ENCODE measurements at regions not wholly inside any gene's neighbourhood (a gene's known extent, or its start where the extent isn't known, plus 50 kb on each side); places are given as distances from the start of the nearest gene placed in this dataset.
A peak's percentile ranks its signal among the peaks of the same experiment; 100 is the strongest.
"Not testable (repeated sequence)": the region's sequence is repeated elsewhere in the genome, so short reads cannot be mapped to it uniquely, and the experiment has no call there.

GRCh38 chr13:30830638-30830965, 75.5 kb upstream of the MEDAG start:
- Histone ChIP-seq H3K27me3 (ENCODE audit: control insufficient read depth in 1 of 2, insufficient read depth in 2 of 2, low read length in 2 of 2) (no peaks in the 10 kb centered on the region), H3K4me1 (ENCODE audit: control insufficient read depth in 1 of 2, insufficient read depth in 2 of 2, low read length in 2 of 2) (peaks cover 17 to 24% of the 10 kb centered on the region in 2 donors), H3K4me3 (ENCODE audit: low read depth in 1 of 2, low read length in 2 of 2) (no peak overlapping the region), H3K9me3 (ENCODE audit: control insufficient read depth in 1 of 2, low read length in 2 of 2) (no peaks in the 10 kb centered on the region), H3K36me3 (ENCODE audit: control insufficient read depth in 1 of 2, insufficient read depth in 2 of 2, low read length in 2 of 2) (no peaks in the 10 kb centered on the region), H3K9ac (ENCODE audit: low read depth in 1 of 2, low read length in 2 of 2) (no peak overlapping the region), H3K27ac (ENCODE audit: low read depth, low read length) (no peak overlapping the region)

- H3K27ac ChIP-seq (ENCODE audit: low read depth, low read length) = no peak overlapping the region
- no peaks in the 10 kb centered on the region for H3K36me3 ChIP-seq (ENCODE audit: control insufficient read depth in 1 of 2, insufficient read depth in 2 of 2, low read length in 2 of 2)
- H3K9ac ChIP-seq (ENCODE audit: low read depth in 1 of 2, low read length in 2 of 2) = peak overlapping the region in 1 of 2 donors; percentile 22
- peaks cover 24 to 30% of the 10 kb centered on the region in 2 donors for H3K4me1 ChIP-seq (ENCODE audit: control insufficient read depth in 1 of 2, insufficient read depth in 2 of 2, low read length in 2 of 2)
- H3K9me3 ChIP-seq (ENCODE audit: control insufficient read depth in 1 of 2, low read length in 2 of 2) = no peaks in the 10 kb centered on the region
- no peak overlapping the region for H3K4me3 ChIP-seq (ENCODE audit: low read depth in 1 of 2, low read length in 2 of 2)
- H3K27me3 ChIP-seq (ENCODE audit: control insufficient read depth in 1 of 2, insufficient read depth in 2 of 2, low read length in 2 of 2) = no peaks in the 10 kb centered on the region
Observed at GRCh38 chr13:30831515-30831914, 74.6 kb upstream of the MEDAG start.

GRCh38 chr13:30832377-30832776, 73.7 kb upstream of the MEDAG start:
- Histone ChIP-seq H3K36me3 (ENCODE audit: control insufficient read depth in 1 of 2, insufficient read depth in 2 of 2, low read length in 2 of 2) (no peaks in the 10 kb centered on the region), H3K27ac (ENCODE audit: low read depth, low read length) (no peak overlapping the region), H3K4me3 (ENCODE audit: low read depth in 1 of 2, low read length in 2 of 2) (no peak overlapping the region), H3K27me3 (ENCODE audit: control insufficient read depth in 1 of 2, insufficient read depth in 2 of 2, low read length in 2 of 2) (no peaks in the 10 kb centered on the region), H3K9me3 (ENCODE audit: control insufficient read depth in 1 of 2, low read length in 2 of 2) (no peaks in the 10 kb centered on the region), H3K9ac (ENCODE audit: low read depth in 1 of 2, low read length in 2 of 2) (peak overlapping the region; percentile 22 to 36), H3K4me1 (ENCODE audit: control insufficient read depth in 1 of 2, insufficient read depth in 2 of 2, low read length in 2 of 2) (peaks cover 24 to 30% of the 10 kb centered on the region in 2 donors)

- H3K27me3 ChIP-seq (ENCODE audit: control insufficient read depth in 1 of 2, insufficient read depth in 2 of 2, low read length in 2 of 2) = no peaks in the 10 kb centered on the region
- no peaks in the 10 kb centered on the region for H3K9me3 ChIP-seq (ENCODE audit: control insufficient read depth in 1 of 2, low read length in 2 of 2)
- H3K9ac ChIP-seq (ENCODE audit: low read depth in 1 of 2, low read length in 2 of 2) = peak overlapping the region in 1 of 2 donors; percentile 53
- H3K4me3 ChIP-seq (ENCODE audit: low read depth in 1 of 2, low read length in 2 of 2) = peak overlapping the region in 1 of 2 donors; percentile 35
- H3K4me1 ChIP-seq (ENCODE audit: control insufficient read depth in 1 of 2, insufficient read depth in 2 of 2, low read length in 2 of 2) = peaks cover 24 to 30% of the 10 kb centered on the region in 2 donors
- H3K27ac ChIP-seq (ENCODE audit: low read depth, low read length) = no peak overlapping the region
- no peaks in the 10 kb centered on the region for H3K36me3 ChIP-seq (ENCODE audit: control insufficient read depth in 1 of 2, insufficient read depth in 2 of 2, low read length in 2 of 2)
Observed at GRCh38 chr13:30832845-30833332, 73.2 kb upstream of the MEDAG start.

- Histone ChIP-seq H3K9ac (ENCODE audit: low read depth in 1 of 2, low read length in 2 of 2) (no peak overlapping the region), H3K9me3 (ENCODE audit: control insufficient read depth in 1 of 2, low read length in 2 of 2) (no peaks in the 10 kb centered on the region), H3K4me1 (ENCODE audit: control insufficient read depth in 1 of 2, insufficient read depth in 2 of 2, low read length in 2 of 2) (peaks cover 24 to 30% of the 10 kb centered on the region in 2 donors), H3K36me3 (ENCODE audit: control insufficient read depth in 1 of 2, insufficient read depth in 2 of 2, low read length in 2 of 2) (no peaks in the 10 kb centered on the region), H3K27me3 (ENCODE audit: control insufficient read depth in 1 of 2, insufficient read depth in 2 of 2, low read length in 2 of 2) (no peaks in the 10 kb centered on the region), H3K4me3 (ENCODE audit: low read depth in 1 of 2, low read length in 2 of 2) (no peak overlapping the region), H3K27ac (ENCODE audit: low read depth, low read length) (no peak overlapping the region)
Observed at GRCh38 chr13:30835442-30835841, 70.6 kb upstream of the MEDAG start.

- H3K9me3 ChIP-seq (ENCODE audit: control insufficient read depth in 1 of 2, low read length in 2 of 2) = no peaks in the 10 kb centered on the region
- H3K4me1 ChIP-seq (ENCODE audit: control insufficient read depth in 1 of 2, insufficient read depth in 2 of 2, low read length in 2 of 2) = peaks cover 16 to 20% of the 10 kb centered on the region in 2 donors
- no peak overlapping the region for H3K4me3 ChIP-seq (ENCODE audit: low read depth in 1 of 2, low read length in 2 of 2)
- no peaks in the 10 kb centered on the region for H3K27me3 ChIP-seq (ENCODE audit: control insufficient read depth in 1 of 2, insufficient read depth in 2 of 2, low read length in 2 of 2)
- H3K36me3 ChIP-seq (ENCODE audit: control insufficient read depth in 1 of 2, insufficient read depth in 2 of 2, low read length in 2 of 2) = no peaks in the 10 kb centered on the region
- H3K27ac ChIP-seq (ENCODE audit: low read depth, low read length) = no peak overlapping the region
- H3K9ac ChIP-seq (ENCODE audit: low read depth in 1 of 2, low read length in 2 of 2) = no peak overlapping the region
Observed at GRCh38 chr13:30837227-30838159, 68.6 kb upstream of the MEDAG start.

GRCh38 chr13:30839636-30840035, 66.4 kb upstream of the MEDAG start:
- not testable (repeated sequence) for H3K9me3 ChIP-seq (ENCODE audit: control insufficient read depth in 1 of 2, low read length in 2 of 2); H3K4me3 ChIP-seq (ENCODE audit: low read depth in 1 of 2, low read length in 2 of 2); H3K36me3 ChIP-seq (ENCODE audit: control insufficient read depth in 1 of 2, insufficient read depth in 2 of 2, low read length in 2 of 2); H3K27ac ChIP-seq (ENCODE audit: low read depth, low read length); H3K27me3 ChIP-seq (ENCODE audit: control insufficient read depth in 1 of 2, insufficient read depth in 2 of 2, low read length in 2 of 2); H3K9ac ChIP-seq (ENCODE audit: low read depth in 1 of 2, low read length in 2 of 2)
- H3K4me1 ChIP-seq (ENCODE audit: control insufficient read depth in 1 of 2, insufficient read depth in 2 of 2, low read length in 2 of 2) = peaks cover 12 to 15% of the 10 kb centered on the region in 2 donors

GRCh38 chr13:30840515-30840914, 65.6 kb upstream of the MEDAG start:
- Histone ChIP-seq H3K27me3 (ENCODE audit: control insufficient read depth in 1 of 2, insufficient read depth in 2 of 2, low read length in 2 of 2) (no peaks in the 10 kb centered on the region), H3K4me1 (ENCODE audit: control insufficient read depth in 1 of 2, insufficient read depth in 2 of 2, low read length in 2 of 2) (peaks cover 7% of the 10 kb centered on the region in 2 donors), H3K36me3 (ENCODE audit: control insufficient read depth in 1 of 2, insufficient read depth in 2 of 2, low read length in 2 of 2) (no peaks in the 10 kb centered on the region), H3K9ac (ENCODE audit: low read depth in 1 of 2, low read length in 2 of 2) (no peak overlapping the region), H3K9me3 (ENCODE audit: control insufficient read depth in 1 of 2, low read length in 2 of 2) (no peaks in the 10 kb centered on the region), H3K27ac (ENCODE audit: low read depth, low read length) (no peak overlapping the region), H3K4me3 (ENCODE audit: low read depth in 1 of 2, low read length in 2 of 2) (no peak overlapping the region)

GRCh38 chr13:30841154-30841553, 64.9 kb upstream of the MEDAG start:
- no peak overlapping the region for H3K9ac ChIP-seq (ENCODE audit: low read depth in 1 of 2, low read length in 2 of 2)
- no peaks in the 10 kb centered on the region for H3K9me3 ChIP-seq (ENCODE audit: control insufficient read depth in 1 of 2, low read length in 2 of 2)
- H3K4me1 ChIP-seq (ENCODE audit: control insufficient read depth in 1 of 2, insufficient read depth in 2 of 2, low read length in 2 of 2) = peaks cover under 1 to 3% of the 10 kb centered on the region in 2 donors
- H3K36me3 ChIP-seq (ENCODE audit: control insufficient read depth in 1 of 2, insufficient read depth in 2 of 2, low read length in 2 of 2) = no peaks in the 10 kb centered on the region
- no peaks in the 10 kb centered on the region for H3K27me3 ChIP-seq (ENCODE audit: control insufficient read depth in 1 of 2, insufficient read depth in 2 of 2, low read length in 2 of 2)
- no peak overlapping the region for H3K4me3 ChIP-seq (ENCODE audit: low read depth in 1 of 2, low read length in 2 of 2)
- H3K27ac ChIP-seq (ENCODE audit: low read depth, low read length) = no peak overlapping the region

- H3K9me3 ChIP-seq (ENCODE audit: control insufficient read depth in 1 of 2, low read length in 2 of 2) = no peaks in the 10 kb centered on the region
- no peaks in the 10 kb centered on the region for H3K27me3 ChIP-seq (ENCODE audit: control insufficient read depth in 1 of 2, insufficient read depth in 2 of 2, low read length in 2 of 2)
- H3K4me3 ChIP-seq (ENCODE audit: low read depth in 1 of 2, low read length in 2 of 2) = no peak overlapping the region
- no peak overlapping the region for H3K9ac ChIP-seq (ENCODE audit: low read depth in 1 of 2, low read length in 2 of 2)
- H3K27ac ChIP-seq (ENCODE audit: low read depth, low read length) = no peak overlapping the region
- no peaks in the 10 kb centered on the region for H3K36me3 ChIP-seq (ENCODE audit: control insufficient read depth in 1 of 2, insufficient read depth in 2 of 2, low read length in 2 of 2)
- peaks cover 3 to 6% of the 10 kb centered on the region in 2 donors for H3K4me1 ChIP-seq (ENCODE audit: control insufficient read depth in 1 of 2, insufficient read depth in 2 of 2, low read length in 2 of 2)
Observed at GRCh38 chr13:30843548-30843947, 62.5 kb upstream of the MEDAG start.

Data from duodenal mucosa (tissue), 2 donors.